ENCODE measurements at regions not wholly inside any gene's neighbourhood (a gene's known extent, or its start where the extent isn't known, plus 50 kb on each side); places are given as distances from the start of the nearest gene placed in this dataset.

DNA sequence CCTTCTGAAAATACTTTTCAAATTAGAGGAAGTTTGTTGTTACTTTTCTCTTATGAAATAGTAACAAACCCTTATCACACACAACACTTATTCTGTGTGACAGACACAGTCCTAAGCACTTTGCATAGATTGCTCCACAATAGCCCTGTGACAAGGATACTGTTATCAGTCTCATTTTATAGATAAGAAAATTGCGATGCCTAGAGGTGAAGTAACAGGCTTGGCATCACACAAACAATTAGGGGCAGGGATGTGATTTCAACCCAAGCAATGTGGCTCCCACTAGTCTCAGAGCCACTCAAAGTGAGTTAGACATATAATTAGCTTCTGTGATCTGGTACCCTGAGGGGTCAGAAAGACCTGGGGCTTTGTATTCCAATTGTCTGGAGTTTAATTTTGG is 339.9 kb downstream of the FBXO8 start:
- Mint-ChIP-seq H3K4me1 (no peaks in the 10 kb centered on the region), H3K27ac (no peak overlapping the region), H3K36me3 (no peaks in the 10 kb centered on the region), H3K9me3 (no peaks in the 10 kb centered on the region), H3K4me3 (no peak overlapping the region)
- DNase-seq (ENCODE audit: low spot score in 2 of 2), result no peak
- no peak for ATAC-seq

DNA sequence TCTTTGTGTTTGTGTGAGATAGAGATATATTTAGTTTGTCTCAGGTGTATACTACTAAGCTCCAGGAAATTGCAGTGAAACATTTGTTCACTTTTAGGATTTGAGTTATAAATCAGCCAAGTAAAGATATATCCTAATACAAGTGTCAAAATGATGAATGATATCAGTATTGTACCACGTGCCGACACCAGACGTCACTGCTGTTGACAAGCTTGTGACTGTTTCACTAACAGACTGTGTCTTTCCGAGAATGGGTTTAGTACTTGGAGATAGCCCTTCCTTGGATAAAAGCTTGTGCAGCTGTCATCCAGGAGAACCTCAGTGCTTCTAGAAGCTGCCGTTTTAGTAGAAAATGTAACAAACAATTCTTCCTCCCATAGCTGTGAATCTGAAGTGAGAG is 343.3 kb downstream of the FBXO8 start:
- no peaks in the 10 kb centered on the region for H3K9me3 Mint-ChIP-seq
- ATAC-seq, result no peak

DNA sequence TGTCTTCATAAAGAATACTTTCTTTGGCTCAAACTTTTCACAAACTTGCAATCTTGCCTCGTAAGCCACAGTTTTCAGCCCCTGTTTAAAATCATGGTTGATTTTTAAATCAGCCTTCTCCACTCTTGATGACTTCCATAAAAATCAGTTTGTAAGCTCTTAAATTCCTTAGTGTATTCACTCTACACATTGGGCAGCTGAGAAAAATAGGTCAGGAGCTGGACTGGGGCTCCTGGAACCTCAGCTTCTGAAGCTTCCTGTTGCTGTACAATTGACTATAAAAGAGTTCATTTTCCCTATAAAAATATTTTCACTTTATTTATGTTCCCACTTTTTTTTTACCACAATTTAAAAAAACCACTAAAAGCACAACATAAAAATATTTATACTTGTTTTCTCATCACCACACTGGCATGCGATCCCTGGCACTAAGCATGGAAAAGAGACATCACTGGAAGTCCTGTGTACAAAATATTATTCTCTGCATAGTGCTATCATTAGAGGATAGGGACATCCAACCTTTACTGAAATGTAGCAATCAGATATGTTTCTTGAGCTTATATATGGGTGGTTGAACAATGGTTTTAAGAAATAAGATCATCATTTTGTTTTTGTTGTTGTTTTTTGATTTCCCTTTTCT is 345.7 kb downstream of the FBXO8 start:
- Mint-ChIP-seq H3K36me3 (no peaks in the 10 kb centered on the region), H3K9me3 (no peaks in the 10 kb centered on the region), H3K27ac (no peak overlapping the region), H3K4me3 (no peak overlapping the region), H3K4me1 (no peaks in the 10 kb centered on the region)
- DNase-seq (ENCODE audit: low spot score in 2 of 2) (no peak), ATAC-seq (no peak)

More for the DNA sequence above, 343.3 kb downstream of the FBXO8 start:
- Mint-ChIP-seq H3K4me3 (no peak overlapping the region), H3K4me1 (no peaks in the 10 kb centered on the region), H3K27ac (no peak overlapping the region), H3K36me3 (no peaks in the 10 kb centered on the region)
- no peak for DNase-seq (ENCODE audit: low spot score in 2 of 2)

DNA sequence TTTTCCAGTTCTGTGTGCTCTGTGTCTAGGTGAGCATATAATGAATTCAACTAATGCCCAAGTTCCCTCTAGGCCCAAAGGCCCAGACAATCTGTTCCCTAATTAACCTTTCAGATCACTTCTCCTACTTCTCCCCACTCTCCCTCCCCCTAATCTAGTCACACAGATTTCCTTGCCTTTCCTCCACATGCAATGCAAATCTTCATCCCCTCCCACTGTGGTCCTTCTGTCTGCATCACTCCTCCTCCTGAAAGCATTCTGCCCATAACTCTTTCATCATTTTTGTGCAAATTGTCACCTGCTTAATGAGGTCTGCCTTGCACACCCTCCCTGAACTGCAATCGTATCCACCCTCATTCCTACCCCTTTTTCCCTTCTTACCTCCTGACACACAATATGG is 346.6 kb downstream of the FBXO8 start:
- Mint-ChIP-seq H3K4me3 (no peak overlapping the region), H3K36me3 (no peaks in the 10 kb centered on the region), H3K27ac (no peak overlapping the region), H3K4me1 (no peaks in the 10 kb centered on the region), H3K9me3 (no peaks in the 10 kb centered on the region)
- DNase-seq (ENCODE audit: low spot score in 2 of 2) (no peak), ATAC-seq (no peak)

DNA sequence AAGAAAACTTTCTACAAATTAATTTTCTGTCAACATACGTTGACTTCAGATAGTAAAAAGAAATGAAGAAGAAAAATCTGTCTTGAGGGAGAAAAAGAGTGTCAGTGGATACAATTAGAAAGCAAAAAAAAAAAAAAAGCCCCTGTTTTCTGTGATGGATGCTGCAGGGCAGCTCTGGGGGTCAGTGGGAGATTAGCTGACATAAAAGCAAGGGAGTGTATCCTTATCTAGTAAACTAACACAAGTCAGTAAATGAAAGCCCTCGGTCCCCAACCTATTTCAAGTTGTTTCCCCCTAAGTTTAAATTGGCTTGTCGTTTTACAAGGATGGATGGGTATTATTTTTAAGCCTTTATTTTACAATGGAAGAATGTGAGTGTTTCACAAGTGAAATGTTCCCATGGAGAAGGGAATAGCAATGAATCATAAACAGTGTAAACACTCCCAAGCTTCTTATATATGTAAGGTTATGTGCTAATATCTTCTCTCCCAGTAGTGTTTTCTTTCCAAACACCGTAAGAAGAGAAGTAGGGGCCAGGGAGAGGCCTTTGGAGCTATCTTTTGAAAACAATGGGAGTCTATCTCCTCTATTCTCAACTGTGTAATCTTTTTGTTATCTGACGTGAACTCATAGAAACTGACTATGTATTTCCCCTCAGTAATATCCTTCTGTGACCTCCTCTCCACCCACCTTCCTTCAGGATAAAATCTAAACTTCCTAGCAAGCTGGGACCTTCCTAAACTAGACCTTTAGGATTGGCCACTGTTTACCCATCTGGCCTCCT is 347.7 kb downstream of the FBXO8 start:
- Mint-ChIP-seq H3K27ac (no peak overlapping the region), H3K4me1 (no peaks in the 10 kb centered on the region), H3K4me3 (no peak overlapping the region), H3K36me3 (no peaks in the 10 kb centered on the region), H3K9me3 (no peaks in the 10 kb centered on the region)
- DNase-seq (ENCODE audit: low spot score in 2 of 2) (no peak), ATAC-seq (no peak)

DNA sequence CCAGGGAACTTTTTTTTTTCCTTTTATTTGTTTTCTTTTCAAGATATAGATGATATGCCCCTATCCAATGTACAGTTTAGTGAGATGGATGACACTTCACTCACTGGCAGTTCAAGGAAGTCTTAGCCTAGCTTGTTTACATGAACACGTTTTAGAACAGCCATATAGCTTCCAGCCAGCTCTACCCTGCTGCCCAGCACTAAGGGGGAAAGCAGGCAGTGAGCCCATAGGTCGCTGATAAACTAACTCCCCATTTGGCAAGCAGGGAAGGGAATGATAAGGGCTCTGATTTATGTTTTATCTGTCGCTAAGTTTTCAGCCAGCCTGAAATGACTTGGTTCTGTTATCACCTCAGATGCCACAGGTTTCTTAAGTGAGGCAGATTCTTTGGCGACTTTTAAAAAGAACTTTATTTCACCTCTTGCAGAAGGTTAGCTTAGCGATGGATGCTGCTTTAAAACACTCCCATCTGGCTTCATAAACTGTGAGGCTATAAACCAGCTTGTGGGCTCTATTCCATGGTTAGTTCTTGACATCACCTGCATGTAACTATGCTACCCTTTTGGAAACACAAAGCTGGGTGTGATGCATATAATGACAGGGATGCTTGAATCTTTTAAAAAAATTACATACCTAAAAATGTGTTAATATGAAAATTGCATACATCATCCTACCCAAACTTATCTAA is 348.4 kb downstream of the FBXO8 start:
- no peak for ATAC-seq
- H3K4me1 Mint-ChIP-seq, result no peaks in the 10 kb centered on the region
- no peaks in the 10 kb centered on the region for H3K36me3 Mint-ChIP-seq
- no peaks in the 10 kb centered on the region for H3K9me3 Mint-ChIP-seq
- no peak overlapping the region for H3K27ac Mint-ChIP-seq
- no peak for DNase-seq (ENCODE audit: low spot score in 2 of 2)
- H3K4me3 Mint-ChIP-seq, result no peak overlapping the region

DNA sequence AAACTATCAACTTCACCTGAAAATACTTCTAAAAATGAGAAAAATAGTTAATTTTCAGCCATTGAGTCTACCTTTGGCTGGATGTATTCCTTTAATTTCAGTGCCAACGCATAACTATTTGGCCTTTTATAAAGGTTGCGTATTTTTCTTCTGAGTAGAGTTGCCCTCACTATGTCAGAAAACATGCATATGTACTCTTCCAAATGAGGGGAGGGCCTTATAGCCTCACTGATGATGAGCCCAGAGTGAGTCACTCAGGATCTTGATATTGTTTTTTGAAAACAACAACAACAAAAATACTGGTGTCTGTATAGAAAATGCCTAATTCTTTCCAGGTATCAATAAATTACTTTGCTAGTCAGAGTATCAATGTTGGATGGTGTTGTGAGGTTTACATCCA is 349.3 kb downstream of the FBXO8 start:
- Mint-ChIP-seq H3K9me3 (no peaks in the 10 kb centered on the region), H3K36me3 (no peaks in the 10 kb centered on the region), H3K27ac (no peak overlapping the region), H3K4me1 (no peaks in the 10 kb centered on the region), H3K4me3 (no peak overlapping the region)
- DNase-seq (ENCODE audit: low spot score in 2 of 2), result no peak
- ATAC-seq, result no peak

DNA sequence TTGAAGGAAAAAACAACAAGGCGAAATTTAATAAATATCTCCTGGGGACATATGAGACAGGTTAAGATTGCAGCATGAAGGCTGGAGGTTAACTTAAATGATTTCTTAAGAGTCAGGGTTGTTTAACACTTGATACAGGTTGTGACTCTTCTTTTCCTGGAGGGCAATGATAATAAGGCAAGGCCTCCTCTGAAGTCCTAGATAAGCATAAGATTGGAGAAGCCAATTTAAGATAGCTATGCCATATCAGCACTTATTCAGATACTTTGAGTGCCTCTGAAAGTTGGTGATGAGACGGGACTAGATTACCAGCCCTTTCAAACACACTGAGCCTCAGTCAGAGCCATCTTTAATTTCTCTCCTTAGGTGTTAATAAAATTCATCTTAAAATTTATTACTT is 350.8 kb downstream of the FBXO8 start:
- ATAC-seq, result no peak
- Mint-ChIP-seq H3K9me3 (no peaks in the 10 kb centered on the region), H3K4me3 (no peak overlapping the region), H3K27ac (no peak overlapping the region), H3K4me1 (no peaks in the 10 kb centered on the region), H3K36me3 (no peaks in the 10 kb centered on the region)
- no peak for DNase-seq (ENCODE audit: low spot score in 2 of 2)

DNA sequence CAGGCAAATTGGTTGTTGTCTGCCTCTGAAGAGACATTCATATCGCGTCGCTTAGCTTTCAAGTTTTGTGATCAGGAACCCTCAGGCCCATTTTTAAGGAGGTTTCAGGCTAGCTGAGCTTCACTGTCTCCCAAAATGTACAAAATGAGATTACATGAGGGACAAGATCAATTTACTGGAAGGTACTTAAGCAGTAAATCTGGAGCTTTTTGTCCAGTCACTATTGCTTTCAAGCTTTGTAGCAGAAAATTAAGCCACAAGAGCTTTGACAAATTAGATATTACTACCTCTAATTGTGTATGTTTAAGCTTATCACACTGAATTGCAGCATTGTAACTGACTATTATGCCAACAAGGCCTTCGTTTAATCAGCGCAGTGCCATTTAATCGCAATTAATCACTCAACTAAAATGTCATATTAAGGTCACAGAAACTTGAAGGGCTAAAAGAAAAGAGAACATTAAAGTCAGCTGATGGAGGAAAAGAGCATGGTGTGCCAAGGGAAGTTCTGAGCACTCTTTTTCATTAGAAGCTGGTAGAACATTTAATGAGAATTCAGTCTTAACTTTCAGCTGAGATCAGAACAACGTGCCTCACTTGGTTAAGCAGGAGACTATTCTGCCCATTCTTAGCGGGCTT is 353.0 kb downstream of the FBXO8 start:
- DNase-seq (ENCODE audit: low spot score in 2 of 2) (no peak), ATAC-seq (no peak)
- Mint-ChIP-seq H3K4me1 (no peaks in the 10 kb centered on the region), H3K4me3 (no peak overlapping the region), H3K9me3 (no peaks in the 10 kb centered on the region), H3K36me3 (no peaks in the 10 kb centered on the region), H3K27ac (no peak overlapping the region)

DNA sequence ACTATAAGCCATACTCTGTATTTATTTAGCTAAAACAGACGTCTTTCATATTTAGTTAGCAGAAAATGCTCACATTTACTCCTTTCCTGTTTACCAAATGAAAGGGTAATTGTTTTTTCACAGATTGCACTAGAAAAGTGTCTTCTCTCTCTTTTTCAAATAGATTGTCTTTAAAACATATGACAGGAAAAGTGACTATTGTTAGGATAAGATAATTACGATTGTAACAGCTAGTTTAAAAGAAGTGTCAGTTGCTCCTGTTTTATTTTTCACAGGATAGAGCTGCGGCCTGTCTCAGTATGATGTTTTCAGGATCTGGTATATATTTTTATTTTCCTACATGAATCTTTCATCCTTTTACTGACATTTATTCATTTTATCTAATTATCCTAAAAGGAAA is 353.5 kb downstream of the FBXO8 start:
- no peak for ATAC-seq
- H3K4me3 Mint-ChIP-seq, result no peak overlapping the region
- H3K27ac Mint-ChIP-seq, result no peak overlapping the region
- no peaks in the 10 kb centered on the region for H3K36me3 Mint-ChIP-seq
- no peaks in the 10 kb centered on the region for H3K4me1 Mint-ChIP-seq
- no peaks in the 10 kb centered on the region for H3K9me3 Mint-ChIP-seq
- DNase-seq (ENCODE audit: low spot score in 2 of 2), result no peak

DNA sequence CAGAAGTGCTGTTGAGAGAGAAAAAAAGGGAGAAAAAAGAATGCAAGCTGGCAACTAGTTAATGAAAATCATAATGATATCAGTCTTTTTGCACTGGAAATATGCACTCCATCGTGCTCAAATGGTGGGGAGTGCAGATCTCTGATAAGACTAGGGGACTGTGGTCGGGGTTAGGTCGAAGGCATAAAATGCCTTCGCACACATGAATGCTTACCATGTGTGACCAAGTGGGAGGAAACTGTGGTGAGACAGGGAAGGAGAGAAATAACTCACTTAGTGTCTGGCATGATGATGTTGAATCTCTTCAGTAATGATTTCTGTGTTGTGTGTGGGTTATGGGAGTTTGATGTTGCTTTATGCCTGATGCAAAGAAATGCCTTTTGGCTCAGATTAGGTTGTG is 358.9 kb downstream of the FBXO8 start:
- Mint-ChIP-seq H3K4me3 (no peak overlapping the region), H3K27ac (no peak overlapping the region), H3K9me3 (no peaks in the 10 kb centered on the region), H3K36me3 (no peaks in the 10 kb centered on the region), H3K4me1 (no peaks in the 10 kb centered on the region)
- DNase-seq (ENCODE audit: low spot score in 2 of 2) (no peak), ATAC-seq (peak; percentile 54)

DNA sequence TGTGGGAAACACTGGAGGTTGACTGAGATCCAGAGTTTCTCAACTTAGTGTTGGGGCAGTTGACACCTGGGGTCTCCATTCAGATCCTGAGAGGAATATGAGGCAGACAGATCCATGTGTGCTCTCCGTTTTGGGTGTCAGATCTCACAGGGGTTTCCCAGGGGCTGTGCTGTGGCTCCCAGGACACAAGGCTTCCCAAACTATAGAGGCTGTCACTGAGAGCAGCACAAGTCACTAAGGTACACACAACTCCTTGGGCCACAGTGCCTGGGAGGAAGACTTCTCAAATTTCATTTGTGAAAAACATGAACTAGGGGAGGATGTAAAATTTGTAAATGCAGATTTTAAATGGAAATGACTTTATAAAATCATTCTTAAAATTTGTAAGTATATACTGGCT is 363.6 kb downstream of the FBXO8 start:
- no peak for ATAC-seq
- Mint-ChIP-seq H3K4me3 (no peak overlapping the region), H3K9me3 (no peaks in the 10 kb centered on the region), H3K4me1 (no peaks in the 10 kb centered on the region), H3K27ac (no peak overlapping the region), H3K36me3 (no peaks in the 10 kb centered on the region)
- DNase-seq (ENCODE audit: low spot score in 2 of 2), result no peak

DNA sequence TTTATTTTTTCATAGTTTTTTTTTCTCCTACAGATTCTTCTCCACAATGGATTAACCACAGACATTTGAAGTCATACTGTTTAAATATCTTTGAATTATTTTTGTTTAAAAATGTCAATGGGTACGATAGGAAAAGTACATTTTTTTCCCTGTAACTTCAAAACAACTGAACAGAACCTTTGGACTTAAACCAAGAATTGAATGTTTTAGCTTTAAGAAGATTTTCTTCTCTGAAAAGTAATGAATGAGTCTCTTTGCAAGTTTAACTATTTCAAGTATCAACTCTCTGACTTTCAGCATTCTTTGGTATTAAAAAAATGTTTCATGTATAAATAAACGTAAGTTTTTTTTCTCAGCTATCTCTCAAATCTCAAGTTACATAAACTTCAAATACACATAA is 364.3 kb downstream of the FBXO8 start:
- Mint-ChIP-seq H3K27ac (no peak overlapping the region), H3K36me3 (no peaks in the 10 kb centered on the region), H3K4me3 (no peak overlapping the region), H3K9me3 (no peaks in the 10 kb centered on the region), H3K4me1 (no peaks in the 10 kb centered on the region)
- DNase-seq (ENCODE audit: low spot score in 2 of 2) (no peak), ATAC-seq (no peak)

DNA sequence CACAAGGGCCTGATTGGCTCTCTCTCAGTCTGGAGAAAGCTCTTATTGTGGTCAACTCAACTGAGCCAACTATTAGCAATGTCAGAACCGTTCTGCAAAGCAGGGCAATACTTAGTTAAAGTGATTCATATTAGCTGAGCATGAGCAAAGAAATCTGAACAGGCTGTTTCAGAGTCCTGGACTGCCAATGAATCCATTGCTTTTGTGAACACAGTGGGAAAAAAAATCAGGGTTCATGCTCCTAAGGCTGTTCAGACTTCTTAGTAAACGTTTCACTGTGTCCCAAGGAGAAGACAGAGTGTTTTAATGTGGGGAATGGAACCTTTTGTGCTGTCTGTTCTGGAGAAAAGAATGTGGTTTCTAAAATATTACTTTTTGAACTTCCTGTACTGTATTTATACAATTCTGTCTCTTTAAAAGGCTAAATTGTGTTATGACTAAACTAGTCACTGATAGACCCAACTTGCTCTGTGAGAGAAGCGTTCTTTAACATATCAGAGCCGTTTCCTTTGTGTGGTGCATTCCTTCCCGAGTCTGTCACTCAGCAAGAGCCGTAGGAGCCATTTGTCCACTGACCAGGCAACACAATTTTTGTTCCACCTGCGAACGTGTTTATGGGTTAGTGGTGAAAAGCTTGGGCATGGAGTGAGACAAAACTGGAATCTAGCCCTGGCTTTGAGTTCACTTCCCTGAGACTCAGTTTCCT is 366.1 kb downstream of the FBXO8 start:
- Mint-ChIP-seq H3K9me3 (no peaks in the 10 kb centered on the region), H3K27ac (no peak overlapping the region), H3K36me3 (no peaks in the 10 kb centered on the region), H3K4me3 (no peak overlapping the region), H3K4me1 (no peaks in the 10 kb centered on the region)
- DNase-seq (ENCODE audit: low spot score in 2 of 2) (no peak), ATAC-seq (no peak)

DNA sequence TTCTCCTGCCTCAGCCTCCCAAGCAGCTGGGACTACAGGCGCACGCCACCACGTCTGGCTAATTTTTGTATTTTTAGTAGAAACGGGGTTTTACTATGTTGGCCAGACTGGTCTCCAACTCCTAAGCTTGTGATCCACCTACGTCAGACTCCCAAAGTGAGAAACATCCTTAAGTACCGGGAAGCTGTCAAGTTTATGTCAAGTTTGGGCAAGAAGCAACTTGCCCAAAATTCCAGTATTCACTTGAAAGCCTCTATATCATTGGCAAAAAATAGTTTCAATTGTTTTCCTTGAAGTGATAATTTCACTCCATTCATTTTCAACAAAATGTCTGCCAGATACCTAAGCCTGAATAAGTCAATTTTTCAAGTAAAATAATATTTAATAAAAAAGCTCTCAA is 370.0 kb downstream of the FBXO8 start:
- ATAC-seq (no peak), DNase-seq (ENCODE audit: low spot score in 2 of 2) (no peak)
- H3K27ac Mint-ChIP-seq, result no peak overlapping the region
- H3K4me1 Mint-ChIP-seq, result no peaks in the 10 kb centered on the region
- H3K36me3 Mint-ChIP-seq, result no peaks in the 10 kb centered on the region
- H3K4me3 Mint-ChIP-seq, result no peak overlapping the region
- no peaks in the 10 kb centered on the region for H3K9me3 Mint-ChIP-seq

All from stimulated activated effector memory CD8-positive, alpha-beta T cell treated with anti-CD3 and anti-CD28 coated beads, Interleukin-12 subunit alpha, Interleukin-12 subunit beta, amount 100 ng/mL, for 72 hours (primary cell).